Breast epithelium (tissue), 4 donors: ENCODE measurements at regions not wholly inside any gene's neighbourhood (a gene's known extent, or its start where the extent isn't known, plus 50 kb on each side); places are given as distances from the start of the nearest gene placed in this dataset.

ENCODE experiments used
- DNase-seq, 2 donors: peaks; one replicate each; pipeline ENCODE4 v3.0.0-alpha.2; 2019; ENCODE audit warnings: low spot score in 2 of 2
- H3K27ac ChIP-seq, 2 donors: fragments of 200-600 bp; sonication (generic) in 1 of 2; one replicate each; pipeline ENCODE4 v1.5.1; 2016 to 2019; ENCODE audit warnings: mild to moderate bottlenecking in 1 of 2
- H3K27me3 ChIP-seq, 2 donors: fragments of 200-600 bp; sonication (generic) in 1 of 2; one replicate each; pipeline versions ENCODE4 v1.5.1 to v1.6.0; 2017 to 2019; ENCODE audit warnings: control low read depth in 1 of 2, mild to moderate bottlenecking in 1 of 2
- H3K36me3 ChIP-seq: fragments of 200-600 bp; one replicate; pipeline ENCODE4 v1.5.1; 2019
- H3K4me1 ChIP-seq, 2 donors: fragments of 200-600 bp; sonication (generic); one replicate each; pipeline ENCODE4 v1.5.1; 2016 to 2019; ENCODE audit warnings: control low read depth in 1 of 2
- H3K4me3 ChIP-seq, 3 donors: fragments of 200-600 bp; sonication (generic); 1 replicate in 2 of 3; 2 replicates in 1 of 3; pipeline ENCODE4 v1.5.1; 2016 to 2019; ENCODE audit warnings: mild to moderate bottlenecking in 3 of 3, moderate library complexity in 2 of 3
- H3K9me3 ChIP-seq, 2 donors: fragments of 200-600 bp; sonication (generic) in 1 of 2; one replicate each; pipeline ENCODE4 v1.5.1; 2016 to 2019; ENCODE audit warnings: control low read depth in 1 of 2
- POLR2A ChIP-seq: fragments of 450-650 bp; IDR thresholded peaks from one replicate; pipeline ENCODE4 v1.6.1; 2016; ENCODE audit warnings: antibody characterized with exemption, mild to moderate bottlenecking, moderate library complexity
- POLR2AphosphoS5 ChIP-seq, 3 donors: sonication (generic); formaldehyde crosslinking; IDR thresholded peaks; one replicate each; pipeline ENCODE4 v1.6.1; 2017; ENCODE audit warnings: antibody characterized with exemption in 3 of 3
- intact Hi-C: fragments of 100-400 bp; cut with DNase I; formaldehyde crosslinking; loops from one replicate; pipeline ENCODE4 v1.15.1; 2023; ENCODE audit warnings: low total_unique reads
- TF ChIP-seq, protein P1 (sequence below), 3 donors: fragments of 450-650 bp; IDR thresholded peaks; one replicate each; pipeline ENCODE4 v1.5.1; 2016 to 2017; ENCODE audit warnings: antibody characterized with exemption in 3 of 3, mild to moderate bottlenecking in 3 of 3, moderate library complexity in 3 of 3

GRCh38 chr4:96315815-96316214 lies 475.9 kb downstream of the PDHA2 start:
- H3K27me3 ChIP-seq: no peaks in the 10 kb centered on the region
- DNase-seq: no peak
- H3K27ac ChIP-seq: no peak overlapping the region
- H3K36me3 ChIP-seq: no peaks in the 10 kb centered on the region
- no peak overlapping the region for H3K4me3 ChIP-seq
- no peaks in the 10 kb centered on the region for H3K4me1 ChIP-seq
- intact Hi-C loops: no loop called here
- H3K9me3 ChIP-seq: no peaks in the 10 kb centered on the region
- TF ChIP-seq POLR2A (no peak), POLR2AphosphoS5 (IDR thresholded peaks at IDR 0.05) (no peak)
- TF ChIP-seq, protein P1, sequence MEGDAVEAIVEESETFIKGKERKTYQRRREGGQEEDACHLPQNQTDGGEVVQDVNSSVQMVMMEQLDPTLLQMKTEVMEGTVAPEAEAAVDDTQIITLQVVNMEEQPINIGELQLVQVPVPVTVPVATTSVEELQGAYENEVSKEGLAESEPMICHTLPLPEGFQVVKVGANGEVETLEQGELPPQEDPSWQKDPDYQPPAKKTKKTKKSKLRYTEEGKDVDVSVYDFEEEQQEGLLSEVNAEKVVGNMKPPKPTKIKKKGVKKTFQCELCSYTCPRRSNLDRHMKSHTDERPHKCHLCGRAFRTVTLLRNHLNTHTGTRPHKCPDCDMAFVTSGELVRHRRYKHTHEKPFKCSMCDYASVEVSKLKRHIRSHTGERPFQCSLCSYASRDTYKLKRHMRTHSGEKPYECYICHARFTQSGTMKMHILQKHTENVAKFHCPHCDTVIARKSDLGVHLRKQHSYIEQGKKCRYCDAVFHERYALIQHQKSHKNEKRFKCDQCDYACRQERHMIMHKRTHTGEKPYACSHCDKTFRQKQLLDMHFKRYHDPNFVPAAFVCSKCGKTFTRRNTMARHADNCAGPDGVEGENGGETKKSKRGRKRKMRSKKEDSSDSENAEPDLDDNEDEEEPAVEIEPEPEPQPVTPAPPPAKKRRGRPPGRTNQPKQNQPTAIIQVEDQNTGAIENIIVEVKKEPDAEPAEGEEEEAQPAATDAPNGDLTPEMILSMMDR (IDR thresholded peaks at IDR 0.05): no peak

GRCh38 chr4:96316776-96317175 lies 476.9 kb downstream of the PDHA2 start:
- DNase-seq: no peak
- Histone ChIP-seq H3K27me3 (no peaks in the 10 kb centered on the region), H3K36me3 (no peaks in the 10 kb centered on the region), H3K9me3 (no peaks in the 10 kb centered on the region), H3K4me3 (no peak overlapping the region), H3K4me1 (no peaks in the 10 kb centered on the region), H3K27ac (no peak overlapping the region)
- TF ChIP-seq POLR2A (no peak), POLR2AphosphoS5 (IDR thresholded peaks at IDR 0.05) (no peak)
- TF ChIP-seq, protein P1 (IDR thresholded peaks at IDR 0.05): no peak
- intact Hi-C loops: no loop called here

- Histone ChIP-seq H3K27ac (no peak overlapping the region), H3K4me3 (no peak overlapping the region), H3K9me3 (no peaks in the 10 kb centered on the region), H3K4me1 (no peaks in the 10 kb centered on the region), H3K36me3 (no peaks in the 10 kb centered on the region), H3K27me3 (no peaks in the 10 kb centered on the region)
- TF ChIP-seq, protein P1 (IDR thresholded peaks at IDR 0.05): no peak
- no peak for TF ChIP-seq POLR2A
- no peak for TF ChIP-seq POLR2AphosphoS5 (IDR thresholded peaks at IDR 0.05)
- intact Hi-C loops: no loop called here
- no peak for DNase-seq
These were observed 478.0 kb downstream of the PDHA2 start for GRCh38 chr4:96317891-96318290.

DNA sequence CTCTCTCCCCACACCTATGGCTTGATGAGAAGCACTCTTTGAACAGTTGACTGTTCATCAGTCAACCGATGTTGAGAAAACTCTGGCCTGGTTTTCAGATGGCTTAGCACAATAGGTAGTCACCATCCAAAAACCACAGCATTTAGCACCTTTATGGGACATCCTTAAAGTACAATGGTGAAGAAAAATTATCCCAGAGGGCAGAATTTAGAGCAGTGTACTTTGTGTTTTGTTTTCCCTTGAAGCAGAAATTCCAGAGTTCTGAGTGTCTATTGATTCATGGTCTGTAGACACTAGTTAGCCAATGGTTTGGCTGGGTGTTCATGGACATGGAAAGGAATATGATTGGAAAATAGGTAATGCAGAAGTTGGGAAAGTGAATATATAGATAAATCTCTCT lies 487.0 kb downstream of the PDHA2 start:
- Histone ChIP-seq H3K27me3 (no peaks in the 10 kb centered on the region), H3K4me1 (no peaks in the 10 kb centered on the region), H3K36me3 (no peaks in the 10 kb centered on the region), H3K27ac (no peak overlapping the region), H3K4me3 (no peak overlapping the region), H3K9me3 (peaks cover 0 to under 1% of the 10 kb centered on the region in 2 donors)
- intact Hi-C loops: no loop called here
- TF ChIP-seq, protein P1 (IDR thresholded peaks at IDR 0.05): no peak
- no peak for TF ChIP-seq POLR2AphosphoS5 (IDR thresholded peaks at IDR 0.05)
- TF ChIP-seq POLR2A: no peak
- no peak for DNase-seq

GRCh38 chr4:96342196-96342595 lies 502.3 kb downstream of the PDHA2 start:
- no peaks in the 10 kb centered on the region for H3K36me3 ChIP-seq
- DNase-seq: no peak
- no peaks in the 10 kb centered on the region for H3K4me1 ChIP-seq
- intact Hi-C loops: no loop called here
- H3K27ac ChIP-seq: no peak overlapping the region
- TF ChIP-seq, protein P1 (IDR thresholded peaks at IDR 0.05): no peak
- TF ChIP-seq POLR2AphosphoS5 (IDR thresholded peaks at IDR 0.05) (no peak), POLR2A (no peak)
- no peak overlapping the region for H3K4me3 ChIP-seq
- H3K9me3 ChIP-seq: no peaks in the 10 kb centered on the region
- H3K27me3 ChIP-seq: no peaks in the 10 kb centered on the region
